Sigmoid colon (tissue), 6 donors: ENCODE measurements at regions not wholly inside any gene's neighbourhood (a gene's known extent, or its start where the extent isn't known, plus 50 kb on each side); places are given as distances from the start of the nearest gene placed in this dataset.
"Not testable (repeated sequence)": the region's sequence is repeated elsewhere in the genome, so short reads cannot be mapped to it uniquely, and the experiment has no call there.

Experiments used
- DNase-seq: peaks from one replicate; pipeline ENCODE4 v3.0.0-alpha.2; 2019
- H3K27ac ChIP-seq, 4 donors: fragments of 200-600 bp; sonication (generic); one replicate each; pipeline ENCODE4 v1.5.1; 2016 to 2019; ENCODE audit warnings: mild to moderate bottlenecking in 1 of 4
- H3K27me3 ChIP-seq, 3 donors: fragments of 200-600 bp; sonication (generic); one replicate each; pipeline ENCODE4 v1.5.1; 2019; ENCODE audit warnings: mild to moderate bottlenecking in 1 of 3
- H3K36me3 ChIP-seq, 4 donors: fragments of 200-600 bp; sonication (generic); one replicate each; pipeline ENCODE4 v1.5.1; 2016 to 2019
- H3K4me1 ChIP-seq, 4 donors: fragments of 200-600 bp; sonication (generic); one replicate each; pipeline ENCODE4 v1.5.1; 2017 to 2019
- H3K4me3 ChIP-seq, 4 donors: fragments of 200-600 bp; sonication (generic); one replicate each; pipeline ENCODE4 v1.5.1; 2017 to 2019; ENCODE audit warnings: mild to moderate bottlenecking in 2 of 4, moderate library complexity in 1 of 4
- H3K9me3 ChIP-seq, 4 donors: fragments of 200-600 bp in 3 of 4; sonication (generic) in 3 of 4; one replicate each; pipeline versions ENCODE4 v1.5.1 to v1.6.1; 2013 to 2019
- EP300 ChIP-seq, 4 donors: sonication (generic); formaldehyde crosslinking; IDR thresholded peaks; one replicate each; pipeline ENCODE4 v1.6.1; 2017; ENCODE audit warnings: antibody characterized with exemption in 4 of 4
- POLR2A ChIP-seq, 2 donors: fragments of 450-650 bp; IDR thresholded peaks; one replicate each; pipeline ENCODE4 v1.6.1; 2016; ENCODE audit warnings: antibody characterized with exemption in 2 of 2, mild to moderate bottlenecking in 2 of 2, moderate library complexity in 2 of 2
- POLR2AphosphoS5 ChIP-seq, 4 donors: sonication (generic); formaldehyde crosslinking; IDR thresholded peaks; one replicate each; pipeline ENCODE4 v1.6.1; 2017; ENCODE audit warnings: antibody characterized with exemption in 4 of 4
- WGBS, 2 donors: extraction: QIAGEN DNeasy Blood & Tissue Kit; methylation state at CpG; one replicate each; pipeline ENCODE4 v1.1.7; 2013; 5-methylcytosine and 5-hydroxymethylcytosine counted together
- intact Hi-C: fragments of 100-400 bp; cut with DNase I; formaldehyde crosslinking; loops from one replicate; pipeline ENCODE4 v1.15.1; 2023
- TF ChIP-seq, protein P1 (sequence below), 4 experiments: fragments of 450-650 bp in 3 of 4; fragments of 200-600 bp in 1 of 4; IDR thresholded peaks; one replicate each; pipeline ENCODE4 v1.5.1; 2016 to 2019; ENCODE audit warnings: antibody characterized with exemption in 4 of 4, mild to moderate bottlenecking in 3 of 4, moderate library complexity in 2 of 4
- donor health status: healthy with polysubstance abuse.
- donor health status: healthy.

DNA sequence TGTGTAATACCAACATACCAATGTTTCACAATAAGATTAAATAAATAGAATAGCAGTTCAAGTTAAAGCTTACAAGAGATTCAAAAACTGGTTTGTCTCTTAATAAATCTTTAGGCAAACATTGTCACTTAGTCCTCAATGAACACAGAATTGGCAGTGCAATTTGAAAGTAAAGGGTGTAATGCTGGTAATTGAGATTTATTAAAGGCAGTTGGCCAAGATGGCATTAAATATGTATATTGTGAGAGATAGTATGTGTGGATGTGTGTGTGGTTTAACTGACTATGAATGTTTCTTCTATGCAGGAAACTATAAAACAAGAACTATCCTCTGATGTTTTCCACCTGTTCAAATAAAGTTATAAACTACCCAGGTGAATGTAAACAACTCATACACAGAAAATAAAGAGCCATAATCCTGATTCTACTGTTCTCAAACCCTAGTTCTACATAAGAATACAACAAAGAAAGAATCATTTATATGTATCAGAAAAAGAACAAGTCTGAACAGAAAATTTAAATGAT lies 267.9 kb upstream of the PTCHD4 start:
- Histone ChIP-seq H3K9me3 (no peaks in the 10 kb centered on the region), H3K4me1 (no peaks in the 10 kb centered on the region), H3K36me3 (no peaks in the 10 kb centered on the region), H3K4me3 (no peak overlapping the region), H3K27ac (no peak overlapping the region), H3K27me3 (no peaks in the 10 kb centered on the region)
- TF ChIP-seq EP300 (IDR thresholded peaks at IDR 0.05) (no peak), POLR2A (IDR thresholded peaks at IDR 0.05) (no peak), POLR2AphosphoS5 (IDR thresholded peaks at IDR 0.05) (no peak)
- TF ChIP-seq, protein P1, sequence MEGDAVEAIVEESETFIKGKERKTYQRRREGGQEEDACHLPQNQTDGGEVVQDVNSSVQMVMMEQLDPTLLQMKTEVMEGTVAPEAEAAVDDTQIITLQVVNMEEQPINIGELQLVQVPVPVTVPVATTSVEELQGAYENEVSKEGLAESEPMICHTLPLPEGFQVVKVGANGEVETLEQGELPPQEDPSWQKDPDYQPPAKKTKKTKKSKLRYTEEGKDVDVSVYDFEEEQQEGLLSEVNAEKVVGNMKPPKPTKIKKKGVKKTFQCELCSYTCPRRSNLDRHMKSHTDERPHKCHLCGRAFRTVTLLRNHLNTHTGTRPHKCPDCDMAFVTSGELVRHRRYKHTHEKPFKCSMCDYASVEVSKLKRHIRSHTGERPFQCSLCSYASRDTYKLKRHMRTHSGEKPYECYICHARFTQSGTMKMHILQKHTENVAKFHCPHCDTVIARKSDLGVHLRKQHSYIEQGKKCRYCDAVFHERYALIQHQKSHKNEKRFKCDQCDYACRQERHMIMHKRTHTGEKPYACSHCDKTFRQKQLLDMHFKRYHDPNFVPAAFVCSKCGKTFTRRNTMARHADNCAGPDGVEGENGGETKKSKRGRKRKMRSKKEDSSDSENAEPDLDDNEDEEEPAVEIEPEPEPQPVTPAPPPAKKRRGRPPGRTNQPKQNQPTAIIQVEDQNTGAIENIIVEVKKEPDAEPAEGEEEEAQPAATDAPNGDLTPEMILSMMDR (IDR thresholded peaks at IDR 0.05): no peak
- intact Hi-C loops: no loop called here
- DNase-seq: no peak

DNA sequence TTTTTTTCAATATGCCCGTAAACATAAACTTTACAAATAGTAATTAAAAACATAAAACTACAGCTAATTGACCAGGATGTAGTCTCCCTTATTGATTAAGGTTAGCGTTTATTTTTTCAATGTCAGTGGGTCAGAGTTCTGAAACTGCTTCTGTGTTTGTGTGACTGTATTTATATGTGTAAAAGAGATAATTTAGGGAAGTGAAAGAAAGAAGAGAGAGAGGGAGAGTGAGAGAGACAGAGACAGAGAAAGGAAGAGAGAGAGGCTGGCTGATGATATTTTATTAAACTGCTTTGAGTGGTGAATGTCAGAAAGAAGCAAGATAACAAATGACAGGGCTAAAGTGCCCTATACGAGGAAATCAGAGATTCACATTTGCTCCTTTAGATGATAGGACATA lies 266.1 kb upstream of the PTCHD4 start:
- Histone ChIP-seq H3K27me3 (no peaks in the 10 kb centered on the region), H3K27ac (no peak overlapping the region), H3K4me3 (no peak overlapping the region), H3K9me3 (no peaks in the 10 kb centered on the region), H3K36me3 (no peaks in the 10 kb centered on the region), H3K4me1 (no peaks in the 10 kb centered on the region)
- intact Hi-C loops: no loop called here
- no peak for DNase-seq
- TF ChIP-seq POLR2A (IDR thresholded peaks at IDR 0.05) (no peak), EP300 (IDR thresholded peaks at IDR 0.05) (no peak), POLR2AphosphoS5 (IDR thresholded peaks at IDR 0.05) (no peak)
- TF ChIP-seq, protein P1 (IDR thresholded peaks at IDR 0.05): no peak
- WGBS, 2 donors: 37 to 60% methylated on average over 3 of the region's 3 CpGs

DNA sequence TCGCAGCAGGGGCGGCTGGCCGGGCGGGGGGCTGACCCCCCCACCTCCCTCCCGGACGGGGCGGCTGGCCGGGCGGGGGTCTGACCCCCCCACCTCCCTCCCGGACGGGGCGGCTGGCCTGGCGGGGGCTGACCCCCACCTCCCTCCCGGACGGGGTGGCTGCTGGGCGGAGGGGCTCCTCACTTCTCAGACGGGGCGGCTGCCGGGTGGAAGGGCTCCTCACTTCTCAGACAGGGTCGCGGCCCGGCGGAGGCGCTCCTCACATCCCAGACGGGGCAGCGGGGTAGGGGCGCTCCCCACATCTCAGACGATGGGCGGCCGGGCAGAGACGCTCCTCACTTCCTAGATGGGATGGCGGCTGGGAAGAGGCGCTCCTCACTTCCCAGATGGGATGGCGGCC lies 260.2 kb upstream of the PTCHD4 start:
- H3K27ac ChIP-seq, DNase-seq, H3K4me1 ChIP-seq, H3K9me3 ChIP-seq, H3K4me3 ChIP-seq, intact Hi-C loops, H3K36me3 ChIP-seq, H3K27me3 ChIP-seq: not testable (repeated sequence)
- 93 to 96% methylated on average over 31 to 34 of the region's 34 CpGs for WGBS, 2 donors

DNA sequence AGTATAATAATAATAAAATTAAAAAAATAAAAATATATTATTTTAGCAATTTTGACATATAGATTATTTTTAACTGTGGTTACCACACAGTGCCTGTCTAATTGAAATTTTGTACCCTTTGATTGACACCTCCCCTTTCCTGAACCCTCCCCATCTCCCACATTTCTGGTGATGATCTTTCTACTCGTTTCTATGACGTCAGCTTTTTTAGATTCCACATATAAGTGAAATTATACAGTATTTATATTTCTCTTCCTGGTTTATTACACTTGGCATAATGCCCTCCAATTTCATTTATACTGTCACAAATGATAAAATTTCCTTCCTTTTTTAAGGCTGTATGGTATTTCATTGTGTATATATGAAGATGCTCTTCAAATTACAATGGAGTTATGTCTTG lies 258.1 kb upstream of the PTCHD4 start:
- WGBS, 2 donors: 77 to 87% methylated on average over 2 of the region's 2 CpGs
- no peak for DNase-seq

DNA sequence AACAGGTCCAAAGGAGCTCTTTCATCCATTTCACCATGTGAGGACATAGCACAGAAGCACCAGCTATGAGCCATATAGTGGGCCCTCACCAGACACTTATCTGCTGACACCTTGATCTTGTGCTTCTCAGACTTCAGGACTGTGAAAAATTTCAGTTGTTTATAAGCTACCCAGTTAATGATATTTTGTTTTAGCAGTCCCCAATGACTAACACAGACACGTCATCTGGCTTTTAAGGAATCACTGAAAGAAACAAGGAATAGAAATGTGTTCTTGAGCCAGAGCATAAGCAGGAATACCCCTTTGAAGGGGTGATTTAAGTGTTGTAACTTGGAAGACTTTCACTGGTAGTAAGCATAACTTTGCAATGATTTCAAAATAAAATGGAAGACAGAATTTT lies 214.7 kb upstream of the PTCHD4 start:
- intact Hi-C loops: no loop called here
- no peak overlapping the region for H3K27ac ChIP-seq
- DNase-seq: no peak
- no peaks in the 10 kb centered on the region for H3K36me3 ChIP-seq
- 74 to 84% methylated on average over 1 of the region's 1 CpG for WGBS, 2 donors
- H3K9me3 ChIP-seq: no peaks in the 10 kb centered on the region
- no peak for TF ChIP-seq EP300 (IDR thresholded peaks at IDR 0.05)
- TF ChIP-seq POLR2AphosphoS5 (IDR thresholded peaks at IDR 0.05): no peak
- no peak for TF ChIP-seq POLR2A (IDR thresholded peaks at IDR 0.05)
- TF ChIP-seq, protein P1 (IDR thresholded peaks at IDR 0.05): no peak
- no peak overlapping the region for H3K4me3 ChIP-seq
- H3K27me3 ChIP-seq: no peaks in the 10 kb centered on the region
- no peaks in the 10 kb centered on the region for H3K4me1 ChIP-seq

More for the DNA sequence above, 258.1 kb upstream of the PTCHD4 start:
- no peak overlapping the region for H3K4me3 ChIP-seq
- H3K27ac ChIP-seq: no peak overlapping the region
- intact Hi-C loops: no loop called here
- H3K36me3 ChIP-seq: no peaks in the 10 kb centered on the region
- no peaks in the 10 kb centered on the region for H3K4me1 ChIP-seq
- H3K27me3 ChIP-seq: no peaks in the 10 kb centered on the region
- H3K9me3 ChIP-seq: no peaks in the 10 kb centered on the region
- no peak for TF ChIP-seq EP300 (IDR thresholded peaks at IDR 0.05)
- TF ChIP-seq, protein P1 (IDR thresholded peaks at IDR 0.05): no peak
- TF ChIP-seq POLR2AphosphoS5 (IDR thresholded peaks at IDR 0.05): no peak
